Medulla oblongata (tissue), 1 donor: ENCODE measurements at regions not wholly inside any gene's neighbourhood (a gene's known extent, or its start where the extent isn't known, plus 50 kb on each side); places are given as distances from the start of the nearest gene placed in this dataset.
A peak's percentile ranks its signal among the peaks of the same experiment; 100 is the strongest.

Source experiments
- DNase-seq: peaks from one replicate; pipeline ENCODE4 v3.0.0-alpha.2; 2015; ENCODE audit errors: extremely low spot score

- DNase-seq: peak; percentile 88
Observed at GRCh38 chr2:239716536-239717318, 308.4 kb downstream of the NDUFA10 start.

- DNase-seq: no peak
Observed at GRCh38 chr2:239716009-239716408, 309.1 kb downstream of the NDUFA10 start.

GRCh38 chr2:239715606-239716005, 309.5 kb downstream of the NDUFA10 start:
- no peak for DNase-seq

GRCh38 chr2:239715202-239715601, 309.9 kb downstream of the NDUFA10 start:
- DNase-seq: no peak

- no peak for DNase-seq
Observed at GRCh38 chr2:239714116-239714515, 311.0 kb downstream of the NDUFA10 start.

- DNase-seq: no peak
Observed at GRCh38 chr2:239712755-239713154, 311.9 kb upstream of the HDAC4 start.

- no peak for DNase-seq
Observed at GRCh38 chr2:239711911-239712570, 311.2 kb upstream of the HDAC4 start.

GRCh38 chr2:239710953-239711861, 310.4 kb upstream of the HDAC4 start:
- DNase-seq: no peak

- DNase-seq: peak; percentile 25
Observed at GRCh38 chr2:239706367-239706766, 305.5 kb upstream of the HDAC4 start.

GRCh38 chr2:239704737-239705136, 303.9 kb upstream of the HDAC4 start:
- DNase-seq: no peak

- no peak for DNase-seq
Observed at GRCh38 chr2:239703834-239704233, 303.0 kb upstream of the HDAC4 start.

- peak; percentile 80 for DNase-seq
Observed at GRCh38 chr2:239700686-239701345, 300.0 kb upstream of the HDAC4 start.

GRCh38 chr2:239697399-239698164, 296.8 kb upstream of the HDAC4 start:
- no peak for DNase-seq

- DNase-seq: no peak
Observed at GRCh38 chr2:239696559-239697207, 295.9 kb upstream of the HDAC4 start.

GRCh38 chr2:239695728-239696240, 295.0 kb upstream of the HDAC4 start:
- no peak for DNase-seq

- no peak for DNase-seq
Observed at GRCh38 chr2:239695106-239695727, 294.4 kb upstream of the HDAC4 start.

- no peak for DNase-seq
Observed at GRCh38 chr2:239694487-239694886, 293.7 kb upstream of the HDAC4 start.

GRCh38 chr2:239693761-239694415, 293.1 kb upstream of the HDAC4 start:
- DNase-seq: no peak

- no peak for DNase-seq
Observed at GRCh38 chr2:239693330-239693729, 292.5 kb upstream of the HDAC4 start.
